ENCODE measurements at regions not wholly inside any gene's neighbourhood (a gene's known extent, or its start where the extent isn't known, plus 50 kb on each side); places are given as distances from the start of the nearest gene placed in this dataset.

DNA sequence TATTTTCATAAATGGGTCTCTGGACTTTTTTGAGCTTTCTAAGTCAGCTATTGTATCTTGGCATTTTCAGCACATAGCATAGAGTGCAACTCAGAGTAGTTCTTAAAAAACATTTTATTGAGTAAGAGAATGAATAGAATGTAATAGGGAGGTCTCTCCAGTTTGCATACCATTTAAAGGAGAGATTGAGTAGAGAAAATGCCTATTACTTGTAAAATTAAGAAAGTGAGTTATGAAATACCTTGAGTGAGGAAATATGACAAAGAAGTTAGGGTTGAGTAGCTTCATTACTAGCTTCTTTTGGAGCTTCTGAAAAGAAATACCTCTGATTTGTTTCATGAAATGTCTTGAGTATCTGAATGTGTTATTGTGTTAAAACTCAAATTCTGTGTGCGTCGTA is 140.0 kb downstream of the AASDHPPT start:
- no peak for DNase-seq

DNA sequence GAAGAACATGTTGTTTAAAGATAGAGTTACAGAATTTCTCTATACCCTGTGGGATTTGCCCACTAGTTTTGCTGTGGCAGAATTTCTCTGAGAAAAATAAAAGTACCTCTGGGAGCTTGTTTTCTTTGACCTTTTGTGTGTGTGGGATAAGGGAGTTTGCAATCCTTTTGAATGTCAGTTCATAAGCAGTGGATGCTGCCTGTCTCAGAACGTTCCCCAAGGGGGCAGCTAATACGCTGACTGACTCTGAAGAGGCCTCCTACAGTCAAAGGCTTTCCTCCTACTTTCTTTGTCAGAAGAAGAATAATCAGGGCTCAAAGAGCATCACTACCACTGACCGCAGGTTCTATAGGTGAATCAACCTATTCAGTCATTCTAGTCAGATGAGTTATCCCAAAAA is 140.6 kb downstream of the AASDHPPT start:
- DNase-seq, result no peak

DNA sequence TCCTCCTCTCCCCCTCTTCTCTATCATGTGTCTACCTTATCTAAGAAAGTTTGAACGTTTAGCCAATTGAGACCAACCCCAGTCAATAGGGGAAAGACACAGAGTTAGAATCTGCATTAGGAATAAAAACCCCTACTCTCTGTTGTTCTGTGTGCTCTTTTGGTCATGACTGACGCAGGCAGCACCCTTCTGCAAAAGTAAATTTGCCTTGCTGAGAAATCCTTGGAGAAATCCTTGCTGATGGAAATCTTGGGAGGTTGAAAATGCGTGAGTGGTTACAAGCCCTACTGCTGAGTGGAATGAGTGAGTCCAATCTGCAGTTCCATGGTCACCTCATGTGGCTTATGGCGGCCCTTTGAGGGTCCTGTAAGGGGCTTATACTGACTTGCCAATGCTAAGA is 145.2 kb downstream of the AASDHPPT start:
- no peak for DNase-seq

DNA sequence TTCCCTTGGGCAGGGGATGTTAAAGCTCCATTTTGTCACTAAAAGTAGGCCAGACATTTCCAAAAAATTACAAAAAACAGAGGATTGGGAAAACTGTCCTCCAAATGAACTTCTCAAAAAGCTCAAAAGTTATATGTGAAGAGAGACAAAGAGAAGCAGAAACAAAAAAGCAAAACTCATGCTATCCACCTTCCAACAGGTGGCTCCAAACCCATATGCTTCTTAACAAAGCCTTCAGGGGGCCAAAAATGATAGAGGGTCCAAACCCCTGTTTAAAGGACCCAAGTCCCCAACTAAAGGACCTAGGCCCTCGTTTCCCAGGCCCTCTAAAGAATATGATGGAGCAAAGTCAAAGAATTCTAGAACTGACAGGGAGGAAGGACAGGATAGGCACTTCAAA is 146.7 kb downstream of the AASDHPPT start:
- no peak for DNase-seq

DNA sequence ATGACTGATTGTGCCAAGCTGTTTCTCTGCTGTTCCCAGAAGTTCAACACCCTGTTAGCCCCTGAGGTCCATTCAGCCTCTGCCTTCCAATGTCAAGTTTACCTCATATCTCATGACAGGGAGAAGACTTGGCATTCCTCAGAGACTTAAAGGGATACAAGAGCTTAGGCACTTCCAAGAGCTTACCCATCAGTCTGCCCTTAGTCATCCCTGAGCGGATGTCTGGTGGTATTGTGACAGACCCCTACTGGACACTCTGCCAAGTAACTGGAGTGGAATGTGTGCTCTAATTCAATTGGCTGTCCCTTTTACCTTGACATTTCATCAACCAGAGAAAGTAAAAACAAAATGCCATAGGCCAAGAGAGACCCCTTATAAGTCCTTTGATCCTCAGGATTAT is 151.5 kb downstream of the AASDHPPT start:
- DNase-seq, result peak; percentile 2

DNA sequence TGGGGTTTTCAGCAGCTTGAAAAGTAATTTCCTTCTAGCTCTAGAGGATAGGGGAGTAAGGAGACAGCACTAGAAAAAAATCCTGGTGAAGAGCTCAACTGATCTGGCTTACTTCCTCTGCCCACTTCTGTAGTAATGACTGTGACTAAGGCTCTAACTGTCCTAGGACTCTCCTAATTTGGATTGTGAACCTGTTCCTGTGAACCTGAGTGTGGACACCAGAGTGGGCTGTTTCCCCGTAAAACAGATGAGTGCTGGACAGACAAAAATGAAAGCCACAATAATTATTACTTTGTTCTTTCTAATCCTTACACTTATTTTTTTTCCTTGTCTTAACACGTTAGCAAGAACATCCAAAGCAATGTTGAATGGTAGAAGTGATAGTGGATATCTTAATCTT is 154.1 kb downstream of the AASDHPPT start:
- no peak for DNase-seq

DNA sequence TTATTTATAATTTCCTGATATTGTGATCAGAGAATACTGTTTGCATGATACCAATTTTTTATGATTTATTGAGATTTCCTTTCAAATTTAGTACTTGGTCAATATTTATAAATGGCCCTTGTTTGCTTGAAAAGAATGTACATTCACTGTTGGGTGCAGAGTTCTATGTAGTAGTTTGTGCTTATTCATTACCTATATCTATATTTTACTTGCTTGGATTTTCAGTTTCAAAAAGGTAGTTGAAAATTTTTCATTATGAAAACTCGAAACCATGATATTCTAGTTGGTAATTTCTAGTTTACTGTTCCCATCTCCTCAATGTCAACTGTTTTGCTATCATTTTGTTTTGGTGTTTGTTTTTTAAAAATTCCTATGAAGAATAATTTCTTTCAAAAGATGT is 155.7 kb downstream of the AASDHPPT start:
- no peak for DNase-seq

DNA sequence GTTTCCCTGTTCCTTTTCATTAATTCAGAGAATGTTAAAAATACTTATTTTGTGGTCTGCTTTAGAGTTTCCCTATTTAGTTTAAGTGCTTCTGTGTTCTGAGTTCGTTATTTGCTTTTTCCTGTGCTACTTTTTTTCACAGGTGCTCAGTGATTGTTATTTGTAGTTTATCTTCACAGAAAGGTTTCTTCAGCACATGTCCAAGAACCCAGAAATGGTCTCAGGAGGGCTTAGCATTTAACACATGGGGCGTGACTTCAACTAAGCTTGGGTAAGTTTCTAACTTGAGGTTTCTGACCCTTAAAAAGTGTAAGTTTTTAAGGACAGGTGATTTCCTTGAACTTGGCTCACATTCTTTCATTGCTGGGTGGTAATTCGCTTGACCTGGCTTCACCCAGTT is 157.3 kb downstream of the AASDHPPT start:
- DNase-seq, result no peak

DNA sequence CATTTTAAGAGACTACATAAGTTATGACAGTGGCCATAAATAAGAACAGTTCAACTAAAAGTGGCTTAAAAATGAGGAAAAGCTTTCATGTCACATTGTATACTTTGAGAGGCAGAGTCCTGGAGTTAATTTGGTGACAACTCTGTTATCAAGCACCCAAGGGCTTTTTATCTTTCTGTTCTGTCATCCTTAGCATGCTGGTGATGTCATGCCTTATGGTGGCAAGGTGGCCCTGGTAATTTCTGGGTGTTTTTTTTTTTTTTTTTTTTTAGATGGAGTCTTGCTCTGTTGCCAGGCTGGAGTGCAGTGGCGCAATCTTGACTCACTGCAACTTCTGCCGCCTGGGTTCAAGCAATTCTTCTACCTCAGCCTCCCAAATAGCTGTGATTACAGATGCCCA is 158.8 kb downstream of the AASDHPPT start:
- no peak for DNase-seq

DNA sequence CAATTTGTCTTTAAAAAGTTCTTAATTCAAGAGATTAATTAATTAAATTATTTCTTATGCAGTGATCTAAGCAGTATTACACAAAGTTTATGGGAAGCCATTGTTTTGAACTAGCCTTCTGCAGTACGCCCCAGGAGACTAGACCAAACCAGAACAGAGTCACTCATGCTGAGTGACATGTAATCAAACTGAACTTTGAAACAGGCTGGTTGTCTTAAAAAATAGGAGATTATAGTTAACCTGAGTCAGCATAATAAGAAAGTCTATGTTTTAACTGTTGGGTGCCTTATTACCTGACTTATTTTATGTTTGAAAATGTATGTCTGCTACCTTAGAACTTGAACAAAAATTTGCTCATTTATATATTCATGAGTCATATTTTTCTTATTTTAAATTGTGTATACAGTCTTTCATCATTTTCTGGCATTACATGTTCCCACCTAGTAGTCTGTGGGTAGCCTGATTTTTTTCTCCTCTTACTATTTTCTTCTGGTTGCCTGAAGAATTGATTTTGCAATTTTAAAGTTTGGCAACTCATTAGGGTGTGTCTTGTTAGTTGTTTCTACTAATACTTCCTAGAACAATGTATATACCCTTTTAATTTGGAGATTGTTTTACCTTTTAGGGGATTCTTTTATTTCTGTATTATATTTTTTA is 161.4 kb downstream of the AASDHPPT start:
- no peak for DNase-seq

DNA sequence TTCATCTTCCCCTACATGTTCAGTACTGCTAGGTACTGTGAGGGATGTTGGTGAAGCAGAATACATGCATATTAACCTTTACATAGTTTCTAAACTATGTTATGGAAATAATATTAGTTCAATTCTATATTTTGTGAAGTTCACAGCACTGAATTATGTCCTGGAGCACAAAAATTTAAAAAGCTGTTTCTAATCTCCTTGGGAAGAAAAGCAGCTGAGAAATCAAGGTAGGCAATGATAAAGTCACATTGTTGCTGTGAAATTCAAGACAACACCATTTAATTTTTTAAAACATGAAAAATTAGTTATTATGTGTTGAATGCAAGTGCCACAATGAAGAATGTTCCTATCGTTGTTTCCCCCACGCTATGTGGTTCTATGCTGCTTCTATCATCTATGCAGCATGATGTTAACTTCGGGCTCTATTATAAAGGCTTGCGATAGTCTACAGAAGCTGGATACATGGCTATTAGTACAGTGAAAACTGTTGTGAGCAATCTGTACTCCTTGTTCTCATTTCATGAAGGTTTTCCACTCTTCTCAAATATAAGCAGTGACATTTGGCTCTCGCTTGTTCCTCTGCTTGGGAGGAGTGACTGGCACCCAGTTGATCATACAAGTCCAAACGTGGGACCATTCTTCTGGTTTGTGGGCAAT is 164.3 kb downstream of the AASDHPPT start:
- DNase-seq, result no peak

DNA sequence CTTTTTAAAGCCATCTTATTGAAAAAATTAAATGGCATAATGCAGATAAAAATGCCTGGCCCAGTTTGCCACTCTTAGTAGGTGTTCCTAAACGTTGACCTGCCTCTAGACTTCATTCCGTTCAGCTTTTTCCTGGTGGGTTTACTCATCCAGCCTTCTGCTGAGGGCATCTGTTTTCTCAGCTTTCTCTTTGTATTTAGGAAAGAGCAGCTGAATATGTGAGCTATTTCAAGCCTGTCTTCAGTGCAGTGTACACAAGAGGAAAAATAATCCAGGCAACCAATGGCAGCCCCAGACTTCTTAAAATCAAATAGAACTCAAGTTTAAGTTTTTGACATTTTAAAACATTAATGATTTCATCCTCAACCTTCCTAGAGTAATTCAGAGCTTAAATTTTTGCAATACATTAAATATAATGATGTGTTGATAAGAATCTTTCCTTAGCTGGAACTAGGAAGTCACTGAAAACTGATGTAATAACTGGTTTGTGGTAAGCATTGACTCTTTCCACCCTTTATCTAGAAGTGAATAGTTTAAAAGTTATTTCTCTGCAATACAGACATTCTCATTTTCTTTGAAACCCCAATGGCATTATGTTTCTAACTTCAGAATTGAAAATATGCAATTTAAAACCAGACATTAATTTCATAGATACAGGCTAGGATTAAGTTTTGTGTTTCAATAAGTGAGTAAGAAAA is 165.4 kb downstream of the AASDHPPT start:
- no peak for DNase-seq

DNA sequence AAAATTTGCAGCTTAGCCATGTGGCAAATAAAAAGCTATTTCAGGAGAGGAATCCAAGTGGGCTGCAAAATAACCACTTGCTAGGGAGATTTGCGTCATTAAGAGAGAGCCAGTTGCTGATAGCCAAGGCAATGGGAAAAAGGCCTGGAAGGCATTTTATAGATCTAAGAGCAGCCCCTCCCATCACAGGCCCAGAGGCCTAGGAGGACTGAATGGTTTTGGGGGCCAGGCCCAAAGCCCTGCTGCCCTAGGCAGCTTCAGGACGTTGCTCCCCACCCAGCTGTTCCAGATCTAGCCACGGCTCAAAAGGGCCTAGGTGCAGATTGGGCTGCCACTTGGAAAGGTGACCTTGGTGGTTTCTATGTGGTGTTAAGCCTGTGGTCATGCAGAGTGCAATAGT is 169.0 kb downstream of the AASDHPPT start:
- DNase-seq, result no peak

DNA sequence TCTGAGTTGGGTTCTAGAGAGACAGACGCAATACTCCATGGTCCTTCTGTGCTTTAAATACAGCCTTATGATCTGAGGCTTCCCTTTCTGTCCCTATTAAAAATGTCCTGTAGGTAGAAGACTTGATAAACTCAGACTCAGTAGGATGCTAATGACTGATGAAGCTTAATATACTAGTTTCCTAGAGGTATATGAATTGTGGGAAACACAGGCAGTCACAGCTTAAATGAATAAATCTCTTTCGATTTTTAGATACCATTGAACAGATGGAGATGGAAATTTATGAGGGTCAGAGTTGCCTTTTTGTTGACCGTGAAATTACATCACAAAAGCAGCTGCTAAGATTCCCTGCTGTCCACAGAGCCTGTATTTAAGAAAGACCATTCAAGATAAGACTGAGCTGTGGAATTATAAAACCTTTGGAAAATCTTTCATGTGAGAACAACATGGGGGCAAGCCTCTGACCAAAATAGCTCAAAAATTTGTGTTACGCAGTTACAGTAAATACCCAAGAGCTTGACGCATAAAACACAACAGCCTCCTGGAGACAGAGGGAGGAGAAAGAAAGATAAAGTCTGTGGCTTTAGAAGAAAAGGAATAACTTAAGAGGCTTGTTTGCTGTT is 172.3 kb downstream of the AASDHPPT start:
- DNase-seq, result no peak

DNA sequence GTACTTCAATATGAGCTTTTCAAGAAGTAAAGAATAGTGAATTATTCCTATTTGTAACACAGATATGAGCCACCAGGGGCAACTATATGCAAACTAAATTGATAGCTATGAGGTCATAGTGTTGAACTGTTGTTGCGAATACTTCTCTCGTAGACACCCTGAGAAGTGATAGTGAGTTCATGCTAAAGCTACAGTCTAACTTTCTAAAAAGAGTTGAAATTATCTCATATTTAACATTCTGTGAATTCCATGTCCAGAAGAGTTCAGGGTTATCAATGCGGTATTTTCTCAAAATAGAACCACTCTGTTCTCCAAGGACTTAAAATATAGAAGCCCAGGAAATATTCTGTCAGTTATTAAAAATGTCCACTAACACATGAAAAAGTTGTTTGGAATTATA is 185.4 kb downstream of the AASDHPPT start:
- no peak for DNase-seq

DNA sequence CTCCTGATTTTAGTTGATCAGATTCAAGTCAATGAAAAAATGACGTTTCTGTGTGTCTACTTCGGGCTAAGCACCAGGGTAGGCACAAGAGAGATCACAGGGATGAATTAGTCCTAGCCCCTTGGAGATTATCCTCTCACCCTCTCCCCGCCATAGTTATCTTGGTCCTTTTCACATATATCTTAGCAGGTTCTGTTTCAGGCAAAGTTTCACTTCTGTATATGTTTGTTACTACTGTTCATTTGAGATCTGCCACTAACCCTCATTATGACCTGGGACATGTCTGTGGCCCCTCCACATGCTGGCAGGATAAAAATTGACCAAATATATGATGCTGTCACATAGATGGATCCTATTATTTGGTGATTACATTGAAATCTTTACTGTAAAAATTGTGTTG is 186.1 kb downstream of the AASDHPPT start:
- DNase-seq, result no peak

DNA sequence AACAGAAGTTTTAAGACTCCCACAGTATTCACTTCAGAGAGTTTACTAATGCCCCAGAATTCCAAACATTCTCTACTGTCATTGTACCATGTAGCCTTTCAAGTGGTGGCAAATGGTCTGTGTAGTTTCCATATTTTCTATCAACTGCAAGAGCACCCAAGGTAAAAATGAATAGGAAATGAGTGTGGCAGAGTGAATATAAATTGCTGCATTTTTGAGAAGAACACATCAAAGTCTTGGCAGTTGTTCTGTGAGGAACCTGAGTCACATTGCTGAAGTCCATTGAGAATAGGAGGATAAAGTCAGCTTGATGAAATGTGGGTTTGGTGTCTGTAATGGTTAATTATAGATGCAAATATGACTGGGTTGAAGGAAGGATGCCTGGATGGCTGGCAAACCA is 193.6 kb downstream of the AASDHPPT start:
- DNase-seq, result no peak

DNA sequence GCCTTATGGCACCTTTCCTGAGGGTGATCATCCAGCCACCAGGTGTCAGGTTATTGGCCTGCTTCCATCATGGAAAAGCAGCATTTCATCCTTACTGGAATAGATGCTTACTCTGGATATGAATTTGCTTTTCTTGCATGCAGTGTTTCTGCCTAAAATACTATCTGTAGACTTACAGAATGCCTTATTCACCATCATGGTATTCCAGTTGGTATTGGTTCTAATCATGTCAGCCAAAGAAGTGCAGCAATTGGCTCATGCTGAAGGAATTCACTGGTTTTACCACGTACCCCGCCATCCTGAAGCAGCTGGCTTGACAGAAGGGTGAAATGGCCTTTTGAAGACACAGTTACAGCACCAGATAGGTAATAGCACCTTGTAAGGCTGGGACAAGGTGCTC is 194.2 kb downstream of the AASDHPPT start:
- DNase-seq, result no peak

DNA sequence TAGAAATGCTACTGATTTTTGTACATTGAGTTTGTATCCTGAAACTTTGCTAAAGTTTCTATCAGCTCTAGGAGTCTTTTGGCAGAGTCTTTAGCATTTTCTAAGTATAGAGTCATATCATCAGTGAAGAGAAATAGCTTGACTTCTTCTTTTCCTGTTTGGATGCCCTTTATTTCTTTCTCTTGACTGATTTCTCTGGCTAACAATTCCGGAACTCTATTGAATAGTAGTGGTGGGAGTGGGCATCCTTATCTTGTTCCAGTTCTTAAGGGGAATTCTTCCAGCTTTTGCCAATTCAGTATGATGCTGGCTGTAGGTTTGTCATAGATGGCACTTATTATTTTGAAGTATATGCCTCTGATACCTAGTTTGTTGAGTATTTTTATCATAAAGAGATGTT is 197.7 kb downstream of the AASDHPPT start:
- DNase-seq, result no peak

DNA sequence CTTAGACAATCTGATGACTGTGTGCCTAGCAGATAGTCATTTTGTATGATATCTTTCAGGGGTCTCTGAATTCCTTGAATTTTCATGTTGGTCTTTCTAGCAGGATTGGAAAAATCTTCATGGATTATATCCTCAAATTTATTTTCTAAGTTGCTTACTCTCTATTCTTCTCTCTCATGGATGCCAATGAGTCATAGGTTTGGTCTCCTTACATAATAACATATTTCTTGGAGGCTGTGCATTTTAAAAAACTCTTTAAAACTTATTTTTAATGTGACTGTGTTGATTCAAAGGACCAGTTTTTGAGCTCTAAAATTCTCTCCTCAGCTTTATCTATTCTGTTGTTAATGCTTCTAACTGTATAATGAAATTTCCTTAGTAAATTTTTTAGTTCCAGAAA is 198.7 kb downstream of the AASDHPPT start:
- no peak for DNase-seq

DNA sequence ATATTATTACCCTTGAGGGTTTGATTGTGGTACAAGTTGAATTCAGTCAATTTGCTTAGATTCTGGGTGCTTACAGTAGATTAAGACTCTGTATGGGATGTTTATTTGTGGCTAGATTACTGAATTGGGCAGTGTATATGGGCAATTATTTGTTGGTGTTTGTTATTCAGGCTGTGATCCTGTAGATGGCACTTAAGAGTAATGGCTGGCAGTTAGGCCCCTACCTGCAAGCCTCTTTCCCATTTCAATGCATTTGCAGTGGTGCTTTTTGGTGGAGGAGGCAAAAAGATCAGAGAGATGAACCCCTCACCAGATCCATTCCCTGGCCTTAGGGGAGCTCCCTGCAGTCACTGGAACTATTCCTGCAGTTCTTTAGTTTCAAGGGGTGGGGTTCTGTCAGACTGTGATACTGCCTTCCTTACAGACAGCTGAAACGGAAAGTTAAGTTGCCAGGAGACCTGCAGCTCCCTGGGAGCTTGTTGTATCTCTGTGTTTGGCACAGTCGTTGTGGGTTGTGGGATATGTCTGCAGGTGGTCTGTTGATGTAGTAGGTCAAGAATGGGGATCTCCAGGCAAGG is 199.5 kb downstream of the AASDHPPT start:
- DNase-seq, result no peak

DNA sequence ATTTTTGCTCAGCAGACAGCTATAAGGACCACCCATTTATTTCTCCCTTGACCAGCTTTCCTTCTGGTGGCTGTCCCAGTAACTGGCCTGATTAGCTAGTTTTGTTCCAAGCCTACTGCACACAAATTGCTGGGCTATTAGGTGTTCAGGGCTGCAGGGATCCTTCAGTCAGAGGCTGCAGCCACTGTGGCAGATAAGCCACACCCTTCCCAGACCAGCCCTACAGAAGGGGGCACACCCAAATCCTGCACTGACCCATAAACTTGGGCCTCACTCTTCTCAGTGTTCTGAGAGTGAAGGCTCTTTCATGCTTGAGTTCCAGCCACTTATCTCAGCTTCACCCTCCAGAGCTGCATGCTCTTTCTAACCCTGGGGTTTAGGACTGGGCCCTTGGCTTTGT is 200.0 kb downstream of the AASDHPPT start:
- DNase-seq, result no peak

DNA sequence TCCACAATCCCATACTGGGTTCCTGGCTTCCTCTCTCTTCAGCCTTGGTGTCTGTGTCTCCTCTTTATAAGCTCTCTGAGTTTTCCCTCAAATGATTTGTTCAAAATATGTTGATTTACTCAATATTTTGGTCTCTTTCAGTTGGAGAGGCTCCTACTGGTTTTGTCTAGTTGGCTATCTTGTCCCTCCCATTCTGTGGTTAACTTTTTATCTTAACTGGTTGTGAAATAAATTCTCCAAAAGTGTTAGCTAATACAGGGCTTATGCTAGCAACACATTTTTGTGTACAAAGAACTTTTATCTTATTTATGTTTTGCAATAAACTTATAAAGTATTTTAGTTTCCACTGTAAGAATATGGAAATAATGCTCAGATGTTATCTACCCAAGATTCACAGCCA is 200.9 kb downstream of the AASDHPPT start:
- no peak for DNase-seq

DNA sequence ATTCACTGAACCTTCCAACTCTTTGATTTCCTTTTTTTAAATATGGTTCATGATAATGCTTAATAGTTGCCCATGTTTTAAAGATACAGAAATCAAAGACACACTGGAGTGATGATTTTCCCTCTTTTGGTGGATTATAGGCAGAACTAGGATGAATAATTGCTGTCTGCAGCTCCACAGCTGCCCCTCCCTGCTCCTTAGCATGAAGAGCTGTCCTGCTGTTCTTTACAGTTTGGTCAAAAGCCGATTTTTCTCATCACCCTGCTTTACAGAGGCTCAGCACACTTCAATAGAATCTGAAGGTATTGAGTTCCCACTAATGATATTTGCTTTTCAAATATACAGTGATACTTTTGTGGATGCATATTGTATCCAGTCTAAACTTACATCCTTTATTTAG is 202.6 kb downstream of the AASDHPPT start:
- DNase-seq, result no peak
